Spinal cord (tissue), 9 donors: ENCODE measurements at regions not wholly inside any gene's neighbourhood (a gene's known extent, or its start where the extent isn't known, plus 50 kb on each side); places are given as distances from the start of the nearest gene placed in this dataset.

Experiments
- DNase-seq, 6 donors: peaks; one replicate each; pipeline versions ENCODE4 v3.0.0 to v3.0.0-alpha.2; 2013 to 2015; ENCODE audit warnings: low spot score in 6 of 6, low read depth in 4 of 6
- H3K27ac ChIP-seq: one replicate; pipeline ENCODE4 v1.5.1; 2013; ENCODE audit warnings: low read depth, low read length, control low read depth
- H3K27me3 ChIP-seq: one replicate; pipeline ENCODE4 v1.6.1; 2013; ENCODE audit warnings: low read length; ENCODE audit not compliant: control insufficient read depth, insufficient read depth
- H3K36me3 ChIP-seq: one replicate; pipeline ENCODE4 v1.6.1; 2013; ENCODE audit warnings: low read length; ENCODE audit not compliant: control insufficient read depth, insufficient read depth
- H3K4me1 ChIP-seq: one replicate; pipeline ENCODE4 v1.6.1; 2013; ENCODE audit warnings: low read length; ENCODE audit not compliant: control insufficient read depth, insufficient read depth
- H3K4me3 ChIP-seq: one replicate; pipeline ENCODE4 v1.5.1; 2013; ENCODE audit warnings: low read depth, low read length, control low read depth
- H3K9me3 ChIP-seq: one replicate; pipeline ENCODE4 v1.6.1; 2013; ENCODE audit warnings: low read length; ENCODE audit not compliant: control insufficient read depth, insufficient read depth
- WGBS: methylation state at CpG from one replicate; pipeline ENCODE4 v1.1.5; 2013; ENCODE audit warnings: missing lambda C conversion rate; ENCODE audit not compliant: insufficient coverage; 5-methylcytosine and 5-hydroxymethylcytosine counted together
- donor health status: healthy.

GRCh38 chr2:62302631-62303435 is 106.9 kb downstream of the B3GNT2 start:
- Histone ChIP-seq H3K36me3 (no peaks in the 10 kb centered on the region), H3K27me3 (no peaks in the 10 kb centered on the region), H3K27ac (no peak overlapping the region), H3K4me3 (no peak overlapping the region), H3K9me3 (peaks cover 1% of the 10 kb centered on the region), H3K4me1 (peaks cover 19% of the 10 kb centered on the region)
- 78% methylated on average over 2 of the region's 6 CpGs for WGBS
- no peak for DNase-seq

- H3K4me3 ChIP-seq: no peak overlapping the region
- no peak overlapping the region for H3K27ac ChIP-seq
- WGBS: 100% methylated on average over 1 of the region's 4 CpGs
- H3K36me3 ChIP-seq: no peaks in the 10 kb centered on the region
- H3K27me3 ChIP-seq: no peaks in the 10 kb centered on the region
- peak in 1 of 6 donors; percentile 76 for DNase-seq
- peaks cover 9% of the 10 kb centered on the region for H3K4me1 ChIP-seq
- H3K9me3 ChIP-seq: peaks cover 1% of the 10 kb centered on the region
Observed at GRCh38 chr2:62300925-62301324, 105.0 kb downstream of the B3GNT2 start.

GRCh38 chr2:62297624-62298010 is 101.7 kb downstream of the B3GNT2 start:
- H3K4me3 ChIP-seq: no peak overlapping the region
- no peaks in the 10 kb centered on the region for H3K27me3 ChIP-seq
- DNase-seq: no peak
- no CpG with 5 or more reads among the region's 3 CpGs for WGBS
- H3K4me1 ChIP-seq: peaks cover 16% of the 10 kb centered on the region
- H3K27ac ChIP-seq: no peak overlapping the region
- H3K9me3 ChIP-seq: no peaks in the 10 kb centered on the region
- no peaks in the 10 kb centered on the region for H3K36me3 ChIP-seq

- DNase-seq: no peak
- H3K4me1 ChIP-seq: peaks cover 16% of the 10 kb centered on the region
- H3K4me3 ChIP-seq: no peak overlapping the region
- no peaks in the 10 kb centered on the region for H3K27me3 ChIP-seq
- WGBS: 76% methylated on average over 3 of the region's 8 CpGs
- H3K27ac ChIP-seq: no peak overlapping the region
- H3K9me3 ChIP-seq: no peaks in the 10 kb centered on the region
- no peaks in the 10 kb centered on the region for H3K36me3 ChIP-seq
Observed at GRCh38 chr2:62296832-62297623, 101.1 kb downstream of the B3GNT2 start.

- H3K36me3 ChIP-seq: no peaks in the 10 kb centered on the region
- no peaks in the 10 kb centered on the region for H3K9me3 ChIP-seq
- no peak for DNase-seq
- no peak overlapping the region for H3K27ac ChIP-seq
- no peak overlapping the region for H3K4me3 ChIP-seq
- no peaks in the 10 kb centered on the region for H3K27me3 ChIP-seq
- peaks cover 16% of the 10 kb centered on the region for H3K4me1 ChIP-seq
- 92% methylated on average over 14 of the region's 19 CpGs for whole genome bisulfite sequencing
Observed at GRCh38 chr2:62296034-62296831, 100.3 kb downstream of the B3GNT2 start.

- peak in 2 of 6 donors; percentile 37 to 65 for DNase-seq
- H3K27me3 ChIP-seq: no peaks in the 10 kb centered on the region
- H3K36me3 ChIP-seq: no peaks in the 10 kb centered on the region
- H3K4me3 ChIP-seq: no peak overlapping the region
- no peaks in the 10 kb centered on the region for H3K9me3 ChIP-seq
- H3K4me1 ChIP-seq: peaks cover 16% of the 10 kb centered on the region
- WGBS: 31% methylated on average over 18 of the region's 18 CpGs
- peak overlapping the region; percentile 42 for H3K27ac ChIP-seq
Observed at GRCh38 chr2:62293490-62294271, 97.8 kb downstream of the B3GNT2 start.

- no peaks in the 10 kb centered on the region for H3K27me3 ChIP-seq
- H3K4me1 ChIP-seq: peaks cover 18% of the 10 kb centered on the region
- H3K36me3 ChIP-seq: no peaks in the 10 kb centered on the region
- peak overlapping the region; percentile 42 for H3K27ac ChIP-seq
- no peak overlapping the region for H3K4me3 ChIP-seq
- DNase-seq: no peak
- H3K9me3 ChIP-seq: no peaks in the 10 kb centered on the region
- WGBS: 83% methylated on average over 3 of the region's 6 CpGs
Observed at GRCh38 chr2:62293151-62293489, 97.2 kb downstream of the B3GNT2 start.

GRCh38 chr2:62292190-62292589 is 96.3 kb downstream of the B3GNT2 start:
- Histone ChIP-seq H3K27me3 (no peaks in the 10 kb centered on the region), H3K9me3 (no peaks in the 10 kb centered on the region), H3K4me3 (no peak overlapping the region), H3K4me1 (peaks cover 23% of the 10 kb centered on the region), H3K27ac (no peak overlapping the region), H3K36me3 (no peaks in the 10 kb centered on the region)
- WGBS: 78% methylated on average over 4 of the region's 4 CpGs
- DNase-seq: peak in 1 of 6 donors; percentile 48
